ENCODE measurements at regions not wholly inside any gene's neighbourhood (a gene's known extent, or its start where the extent isn't known, plus 50 kb on each side); places are given as distances from the start of the nearest gene placed in this dataset.

DNA sequence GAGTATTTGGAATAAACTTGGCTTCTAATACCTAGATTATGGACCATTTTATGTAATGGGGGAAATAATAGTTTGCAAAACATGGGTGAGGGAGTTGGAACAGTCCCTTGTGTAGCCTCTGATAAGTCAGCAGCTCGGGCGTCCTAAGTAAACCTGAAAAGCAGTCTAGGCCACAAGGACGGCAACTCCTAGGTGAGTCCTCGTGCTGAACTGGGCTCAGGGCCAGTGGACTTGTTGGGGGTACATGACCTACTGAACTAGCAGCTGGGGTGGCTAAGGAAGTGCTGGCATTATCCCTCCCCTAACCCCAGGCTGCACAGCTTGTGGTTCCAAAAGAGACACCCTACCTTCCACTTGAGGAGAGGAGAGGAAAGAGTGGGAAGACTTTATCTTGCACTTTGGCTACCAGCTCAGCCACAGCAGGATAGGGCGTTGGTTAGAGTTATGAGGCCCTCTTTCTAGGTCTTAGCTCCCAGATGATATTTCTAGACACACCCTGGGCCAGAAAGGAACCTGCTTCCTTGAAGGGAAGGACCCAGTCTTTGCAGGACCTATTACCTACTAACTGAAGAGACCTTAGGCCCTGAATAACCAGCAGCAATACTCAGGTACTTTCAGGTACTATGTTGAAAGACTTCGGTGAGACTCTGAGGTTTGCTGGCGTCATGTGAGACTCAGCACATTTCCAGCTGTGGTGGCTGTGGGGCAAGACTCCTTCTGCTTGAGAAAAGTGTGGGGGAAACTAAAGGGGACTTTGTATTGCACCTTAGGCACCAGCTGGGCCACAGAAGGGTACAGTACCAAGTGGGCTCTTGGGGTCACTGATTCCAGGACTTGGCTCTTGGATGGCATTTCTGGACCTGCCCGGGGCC lies 71.0 kb downstream of the AQP4 start:
- ATAC-seq (peak; percentile 97), DNase-seq (peak in 1 of 2 donors; percentile 34)
- intact Hi-C loops (cut with DNase I, micrococcal nuclease), result no loop called here

DNA sequence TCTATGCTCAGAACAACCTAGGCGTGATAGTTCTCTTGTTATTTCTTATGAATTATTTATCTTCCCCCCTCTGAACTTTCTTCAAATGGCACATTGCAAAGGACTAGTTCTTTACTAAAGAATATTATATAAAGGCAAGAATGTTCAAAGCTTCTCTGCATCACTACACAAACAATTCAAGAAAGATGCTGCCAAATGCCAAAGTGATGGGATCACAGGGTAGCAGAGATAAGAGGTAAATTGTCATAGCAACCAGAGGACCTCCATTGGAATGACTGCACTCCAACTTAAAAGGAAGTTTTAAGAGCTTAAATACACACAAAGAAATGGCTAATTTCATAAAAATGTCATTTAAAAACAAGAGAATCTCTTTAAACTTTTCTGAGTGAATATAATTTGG lies 72.8 kb downstream of the AQP4 start:
- intact Hi-C loops (cut with DNase I, micrococcal nuclease), result no loop called here

DNA sequence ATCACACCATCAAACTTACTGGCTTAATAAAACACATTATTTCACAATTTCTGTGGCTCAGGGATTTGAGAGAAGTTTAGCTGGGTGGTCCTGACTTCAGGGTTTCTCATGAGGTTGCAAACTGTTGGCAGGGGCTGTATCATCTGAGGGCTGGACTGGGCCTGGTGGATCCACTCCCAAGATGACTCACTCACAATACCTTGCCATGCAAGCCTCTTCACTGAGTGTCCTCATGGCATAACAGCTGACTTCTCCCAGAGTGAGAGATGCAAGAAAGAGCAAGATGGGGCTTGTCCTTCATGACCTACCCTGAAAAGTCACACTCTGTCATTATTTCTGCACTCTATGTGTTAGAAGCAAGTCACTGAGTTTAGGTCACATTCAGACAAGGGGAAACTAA lies 73.8 kb downstream of the AQP4 start:
- ATAC-seq (no peak), DNase-seq (no peak)
- intact Hi-C loops (cut with DNase I, micrococcal nuclease), result no loop called here

More for the DNA sequence above, 72.8 kb downstream of the AQP4 start:
- ATAC-seq (no peak), DNase-seq (no peak)

DNA sequence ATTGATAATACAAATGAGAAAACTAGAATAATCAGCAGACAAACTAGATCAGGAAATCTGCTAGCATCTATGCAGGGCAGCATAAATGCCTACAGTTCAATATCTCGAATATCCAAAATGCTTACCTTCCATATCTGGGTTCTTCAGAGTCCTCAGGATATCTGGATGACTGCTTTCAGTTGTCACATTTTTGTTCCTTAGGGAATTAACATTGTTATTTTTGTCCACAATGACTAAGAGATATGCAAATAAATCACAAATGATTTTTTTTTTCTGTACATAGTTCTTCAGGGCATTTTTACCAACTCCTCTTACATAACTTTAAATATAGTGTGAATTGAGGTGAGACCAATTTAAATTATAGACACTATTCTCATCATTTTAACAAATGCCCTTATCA lies 80.9 kb downstream of the AQP4 start:
- no peak for ATAC-seq
- intact Hi-C loops (cut with DNase I, micrococcal nuclease), result no loop called here

DNA sequence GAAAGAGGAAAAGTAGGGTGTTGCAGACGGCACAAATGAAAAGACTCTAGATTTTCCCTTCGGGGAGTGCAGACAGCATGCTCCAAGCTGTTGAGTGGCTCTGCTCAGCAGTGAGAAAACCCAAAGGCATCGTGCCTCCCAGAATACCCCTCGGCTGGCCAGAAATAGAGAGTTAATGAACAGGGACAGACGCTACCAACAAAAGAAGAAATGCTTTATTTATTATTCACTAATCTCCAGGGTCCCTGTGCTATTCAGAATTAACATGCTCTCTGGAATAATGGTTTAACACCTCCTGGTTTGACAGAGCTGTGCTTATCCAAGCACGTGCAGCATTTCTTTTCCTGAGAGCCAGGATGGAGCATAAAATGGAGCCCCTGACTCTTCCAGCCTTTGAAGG lies 82.3 kb downstream of the AQP4 start:
- ATAC-seq, result no peak
- intact Hi-C loops (cut with DNase I, micrococcal nuclease), result no loop called here
- DNase-seq, result no peak

More for the DNA sequence above, 80.9 kb downstream of the AQP4 start:
- DNase-seq, result no peak

DNA sequence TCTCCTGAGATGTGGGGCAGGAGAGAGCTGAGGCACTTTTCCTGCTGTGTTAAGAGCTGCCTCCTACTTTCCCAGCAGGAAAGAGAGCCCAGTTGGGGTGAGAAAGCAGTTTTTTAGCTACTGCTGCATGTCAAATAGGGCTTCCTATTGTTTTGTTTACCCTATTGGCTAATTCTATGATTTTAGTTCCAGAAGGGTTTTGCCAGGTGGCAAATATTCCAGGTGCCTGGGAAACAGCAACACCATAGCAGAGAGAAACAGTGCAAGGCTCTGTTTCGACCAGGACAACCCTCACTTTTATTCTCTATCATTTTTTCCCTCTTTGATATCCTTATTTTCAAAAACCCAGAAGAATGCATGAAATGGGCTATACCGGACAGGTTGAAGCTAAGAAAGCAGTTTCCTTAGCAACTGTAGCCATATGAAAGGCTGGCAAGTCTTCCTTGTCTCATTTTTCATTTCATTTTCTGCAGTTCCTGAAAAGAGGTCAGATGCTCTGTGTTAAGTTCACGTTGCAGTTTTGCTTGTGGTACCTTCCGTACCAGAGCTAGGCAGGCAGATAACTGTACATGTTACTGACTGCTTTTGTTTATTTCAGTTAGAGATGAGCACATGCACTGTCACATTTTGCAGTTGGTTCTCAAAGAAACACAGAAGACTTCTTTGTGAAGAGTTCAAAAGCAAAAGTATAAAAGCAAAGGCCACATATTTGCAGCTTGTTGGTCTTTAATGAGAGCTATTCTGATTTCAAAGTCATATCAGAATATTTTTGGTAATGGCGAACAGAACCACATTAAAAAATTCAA lies 84.8 kb downstream of the AQP4 start:
- ATAC-seq, result no peak
- no peak for DNase-seq
- intact Hi-C loops (cut with DNase I, micrococcal nuclease), result no loop called here

DNA sequence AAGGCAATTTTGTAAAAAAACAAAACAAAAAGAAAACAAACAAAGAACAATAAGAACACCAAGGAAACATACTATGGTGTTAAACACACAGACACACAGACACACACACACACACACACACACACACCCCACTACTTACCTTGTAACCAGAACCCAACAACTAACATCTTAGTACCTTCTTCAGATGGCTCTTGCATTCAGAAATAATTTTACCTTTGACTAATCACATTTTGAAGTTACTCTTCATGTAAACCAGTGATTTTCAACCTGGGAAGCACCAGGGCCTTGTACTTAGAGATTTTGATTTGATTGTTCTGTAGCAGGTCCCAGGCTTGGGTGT lies 87.5 kb downstream of the AQP4 start:
- ATAC-seq, result no peak
- intact Hi-C loops (cut with DNase I, micrococcal nuclease), result no loop called here
- no peak for DNase-seq

DNA sequence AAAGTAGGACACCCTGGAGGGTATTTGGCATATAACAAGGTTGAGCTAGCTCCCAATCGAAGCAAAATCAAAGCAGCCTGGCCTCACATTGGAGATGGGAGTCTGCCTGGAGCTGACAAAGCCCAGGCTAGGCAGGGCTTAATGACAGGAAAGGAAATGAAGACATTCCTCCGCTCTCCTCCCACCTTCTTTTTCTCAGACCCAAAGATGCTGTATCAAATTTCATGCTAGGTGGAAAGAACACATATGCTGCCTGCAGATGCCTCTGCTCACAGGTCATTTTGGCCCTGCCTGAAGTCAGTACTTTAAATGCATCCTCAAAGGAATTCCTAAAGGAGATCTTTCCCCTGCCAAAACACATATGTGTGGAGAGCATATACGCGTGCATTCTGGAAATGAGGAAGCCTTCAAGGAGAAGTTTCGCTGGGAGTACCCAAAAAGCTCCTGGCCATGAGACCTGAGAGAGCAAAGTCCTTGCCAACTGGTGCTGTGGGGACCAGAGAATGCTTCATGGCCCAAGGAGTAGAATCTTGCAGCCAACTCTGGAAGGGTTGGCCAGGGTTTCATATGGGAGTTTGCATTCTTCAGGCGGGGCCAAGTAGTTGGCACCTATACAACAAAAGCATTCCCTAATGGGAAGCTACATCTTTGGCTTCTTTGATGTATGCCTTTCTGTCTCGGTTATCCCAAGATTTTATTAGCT lies 88.0 kb downstream of the AQP4 start:
- DNase-seq, result no peak
- intact Hi-C loops (cut with DNase I, micrococcal nuclease), result no loop called here
- no peak for ATAC-seq

DNA sequence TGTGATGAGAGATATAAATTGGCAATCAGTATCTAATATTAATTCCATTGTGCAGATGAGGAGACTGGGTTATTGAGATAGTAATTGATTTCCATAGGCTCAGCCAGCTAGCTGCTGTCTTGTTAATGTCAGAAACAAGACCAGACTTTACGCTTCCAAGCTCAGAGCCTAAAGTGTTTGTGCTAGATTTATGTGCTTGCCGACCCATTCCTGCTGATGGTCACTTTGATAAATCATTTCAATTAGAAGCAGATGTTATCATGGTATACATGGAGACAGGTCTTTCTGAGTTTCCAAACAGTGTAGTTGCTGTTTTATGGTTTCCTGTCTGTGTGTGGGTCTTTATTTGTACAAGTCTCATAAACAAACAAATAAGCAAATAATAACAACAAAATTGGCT lies 92.8 kb downstream of the AQP4 start:
- intact Hi-C loops (cut with DNase I, micrococcal nuclease), result no loop called here
- ATAC-seq, result no peak
- DNase-seq, result no peak

DNA sequence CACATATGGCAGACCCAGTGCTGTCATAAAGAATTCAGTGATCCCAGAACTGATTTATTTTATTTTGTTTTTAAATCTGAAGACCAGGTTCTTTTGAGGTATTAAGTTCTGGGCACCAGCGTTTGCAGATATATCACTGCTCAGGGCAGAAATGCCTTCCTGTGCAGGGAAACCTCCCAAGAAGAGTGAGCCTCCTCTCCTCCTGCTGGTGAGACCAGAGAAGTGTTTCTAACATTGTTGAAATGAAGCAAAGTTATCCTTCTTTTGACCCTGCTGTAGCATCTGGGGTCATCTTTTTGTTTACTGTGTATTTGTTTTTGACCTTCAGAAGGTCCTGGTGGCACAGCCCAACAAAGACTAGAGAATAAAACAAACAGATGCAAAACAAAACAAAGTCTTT lies 94.0 kb downstream of the AQP4 start:
- intact Hi-C loops (cut with DNase I, micrococcal nuclease), result no loop called here
- DNase-seq, result no peak
- peak; percentile 75 for ATAC-seq

DNA sequence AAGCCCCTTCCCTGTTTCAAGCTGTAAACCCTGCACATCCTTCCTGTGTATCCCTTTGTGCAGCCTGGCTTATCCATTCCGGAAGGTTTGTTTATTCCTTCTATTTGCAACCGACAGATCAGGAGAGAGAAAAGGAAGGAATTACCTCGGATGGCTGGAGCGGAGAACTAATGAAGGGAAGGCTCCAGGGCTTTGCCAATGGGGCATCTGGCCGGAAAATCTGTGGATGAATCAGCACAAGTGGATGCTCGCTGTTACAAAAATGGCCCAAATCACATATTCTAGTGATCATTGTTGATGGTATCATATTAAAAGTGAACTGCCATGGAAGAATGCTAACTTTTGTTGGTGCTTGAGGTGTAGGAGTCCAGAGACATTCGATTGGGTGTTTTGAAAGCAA lies 97.1 kb downstream of the AQP4 start:
- DNase-seq, result no peak
- no peak for ATAC-seq
- intact Hi-C loops (cut with DNase I, micrococcal nuclease), result no loop called here

DNA sequence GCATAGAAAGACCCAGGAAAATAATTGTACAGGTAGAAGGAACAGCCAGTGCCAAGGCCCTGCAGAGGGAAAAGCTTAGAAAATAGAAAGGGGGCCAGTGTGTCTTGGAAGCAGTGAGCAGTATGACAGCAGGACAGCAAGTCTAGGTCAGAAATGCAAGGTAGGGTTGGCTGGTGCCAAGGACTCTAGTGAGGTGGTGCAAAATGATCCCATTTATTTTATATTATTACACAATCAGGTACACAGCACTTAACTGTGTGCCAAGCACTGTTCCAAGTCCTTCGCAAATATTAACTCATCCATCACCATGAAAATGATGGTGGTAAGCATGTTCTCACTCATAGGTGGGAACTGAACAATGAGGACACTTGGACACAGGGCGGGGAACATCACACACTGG lies 100.0 kb downstream of the AQP4 start:
- no peak for ATAC-seq
- DNase-seq, result no peak
- intact Hi-C loops (cut with DNase I, micrococcal nuclease), result no loop called here

DNA sequence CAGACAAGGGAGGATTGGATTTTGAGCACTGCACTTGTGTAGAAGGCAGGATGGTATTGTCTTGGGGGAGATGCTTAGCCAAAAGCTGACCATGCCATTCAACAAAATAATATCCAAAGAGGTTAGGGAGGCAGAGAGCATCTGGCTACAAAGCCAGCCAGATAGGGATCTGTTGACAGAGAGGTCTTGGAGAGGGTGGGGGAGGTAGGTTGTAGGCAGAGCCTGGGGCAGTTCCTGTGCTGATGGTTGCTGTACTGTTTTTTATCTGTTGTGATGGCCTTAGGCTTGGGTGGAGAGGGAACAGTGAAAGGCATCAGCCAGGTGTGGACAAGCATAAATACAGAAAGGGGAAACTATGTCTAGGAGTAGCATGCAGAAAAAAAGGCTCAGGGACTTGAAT lies 100.9 kb downstream of the AQP4 start:
- no peak for DNase-seq
- no peak for ATAC-seq
- intact Hi-C loops (cut with DNase I, micrococcal nuclease), result no loop called here

DNA sequence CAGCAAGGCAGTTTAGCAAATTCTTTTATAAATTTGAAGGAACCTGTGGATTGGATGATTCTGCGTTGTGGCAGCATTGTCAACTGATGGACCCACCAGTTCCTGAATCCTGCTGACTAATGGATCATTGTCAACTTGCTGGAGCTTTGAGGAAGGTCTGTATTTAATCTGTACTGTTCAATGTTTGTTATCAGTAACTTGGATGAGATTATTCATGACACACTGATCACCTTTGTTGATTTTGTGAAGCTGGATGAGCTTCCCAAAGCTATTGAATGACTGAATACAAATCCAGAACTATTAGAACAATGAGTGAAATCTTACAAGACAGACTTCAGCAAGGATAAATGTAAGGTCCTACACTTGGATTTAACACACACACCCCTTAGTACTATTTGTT lies 101.3 kb downstream of the AQP4 start:
- no peak for ATAC-seq
- intact Hi-C loops (cut with DNase I, micrococcal nuclease), result no loop called here
- no peak for DNase-seq

DNA sequence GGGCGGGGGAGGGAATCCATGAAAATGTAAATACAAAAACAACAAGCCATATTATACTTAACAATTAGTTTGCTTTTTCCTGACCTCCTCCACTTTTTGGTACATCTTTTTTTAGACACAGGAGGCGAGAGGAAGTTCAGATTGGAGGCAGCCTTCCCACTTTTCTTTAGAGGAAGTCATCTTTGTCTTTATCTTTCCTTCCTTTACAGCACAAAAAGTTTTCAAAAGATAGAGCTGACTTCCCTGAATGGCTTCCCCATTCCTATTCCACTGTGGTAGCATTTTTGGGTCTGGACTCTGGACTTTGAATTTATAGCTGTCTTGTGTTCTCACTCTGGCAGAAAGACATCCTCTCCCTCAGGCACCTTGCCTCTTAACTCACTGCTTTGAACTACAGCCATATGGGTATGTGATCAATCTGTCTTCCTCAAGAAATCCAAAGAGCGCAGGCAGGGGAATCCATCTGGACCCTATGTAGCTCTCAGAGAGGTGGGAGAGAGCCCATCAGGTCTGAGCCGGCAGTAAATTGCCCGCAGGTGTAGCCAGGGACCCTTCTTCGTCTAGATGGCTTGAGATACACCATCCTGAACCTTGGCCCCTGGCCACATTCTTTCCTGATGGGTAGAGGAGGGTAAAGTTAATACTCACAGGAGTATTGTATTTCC lies 101.9 kb downstream of the AQP4 start:
- ATAC-seq, result no peak
- no peak for DNase-seq
- intact Hi-C loops (cut with DNase I, micrococcal nuclease), result no loop called here

DNA sequence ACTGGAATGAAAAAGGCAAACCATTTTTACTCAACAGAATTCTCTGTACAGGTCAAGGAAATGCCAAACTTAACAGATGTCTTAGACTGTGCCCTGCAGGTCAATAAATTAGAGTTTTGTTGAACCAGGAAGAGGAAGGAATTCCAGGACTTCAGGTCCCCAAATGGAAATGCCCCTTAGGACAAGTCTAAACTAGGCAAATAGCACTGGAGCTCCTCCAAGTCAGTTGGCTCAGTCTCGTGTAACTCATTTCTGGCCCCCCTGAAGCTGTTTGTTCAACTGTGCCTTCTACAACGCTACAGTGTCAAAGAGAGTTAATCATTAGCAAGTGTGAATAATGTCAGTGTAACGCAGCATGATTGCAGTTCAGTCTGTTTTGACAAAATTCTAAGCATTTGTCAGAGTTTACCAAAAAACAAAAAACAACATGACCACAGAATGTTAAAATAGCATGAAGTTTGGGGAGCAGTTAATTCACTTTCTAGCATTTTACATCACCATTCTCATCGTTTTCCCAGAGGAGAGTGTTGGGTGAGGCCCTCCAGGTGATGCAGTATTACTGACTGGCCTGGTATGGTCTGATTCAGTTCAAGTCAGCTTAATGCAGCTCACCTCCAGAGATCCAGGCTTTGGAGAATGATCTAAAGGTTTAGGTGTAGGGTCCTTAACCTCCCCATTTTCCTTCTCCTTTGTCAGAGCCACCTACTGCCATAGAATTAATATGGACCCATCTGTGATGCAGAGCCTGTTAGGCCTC lies 108.1 kb downstream of the AQP4 start:
- peak; percentile 88 for ATAC-seq
- intact Hi-C loops (cut with DNase I, micrococcal nuclease), result no loop called here
- DNase-seq, result peak; percentile 7 to 37

DNA sequence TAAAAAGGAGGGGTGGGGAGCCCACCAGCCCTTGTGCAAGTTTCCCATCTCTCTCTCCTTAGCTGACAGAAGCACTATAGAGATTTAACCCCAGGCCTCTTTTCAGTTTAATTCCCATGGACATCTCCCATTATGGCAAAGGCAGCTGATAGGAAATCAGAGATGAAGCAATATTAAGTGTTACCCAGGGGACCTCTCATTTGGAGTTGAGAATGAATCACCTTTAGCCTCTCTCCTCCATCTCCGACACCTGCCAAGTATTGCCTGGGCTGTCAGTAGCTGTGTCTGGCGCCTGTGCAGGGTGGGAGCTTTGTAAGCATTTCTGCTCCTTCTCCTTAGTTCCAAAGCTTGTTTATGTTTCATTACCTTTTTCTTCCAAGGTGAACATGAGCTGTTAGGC lies 109.0 kb downstream of the AQP4 start:
- ATAC-seq (no peak), DNase-seq (no peak)
- intact Hi-C loops (cut with DNase I, micrococcal nuclease), result no loop called here

DNA sequence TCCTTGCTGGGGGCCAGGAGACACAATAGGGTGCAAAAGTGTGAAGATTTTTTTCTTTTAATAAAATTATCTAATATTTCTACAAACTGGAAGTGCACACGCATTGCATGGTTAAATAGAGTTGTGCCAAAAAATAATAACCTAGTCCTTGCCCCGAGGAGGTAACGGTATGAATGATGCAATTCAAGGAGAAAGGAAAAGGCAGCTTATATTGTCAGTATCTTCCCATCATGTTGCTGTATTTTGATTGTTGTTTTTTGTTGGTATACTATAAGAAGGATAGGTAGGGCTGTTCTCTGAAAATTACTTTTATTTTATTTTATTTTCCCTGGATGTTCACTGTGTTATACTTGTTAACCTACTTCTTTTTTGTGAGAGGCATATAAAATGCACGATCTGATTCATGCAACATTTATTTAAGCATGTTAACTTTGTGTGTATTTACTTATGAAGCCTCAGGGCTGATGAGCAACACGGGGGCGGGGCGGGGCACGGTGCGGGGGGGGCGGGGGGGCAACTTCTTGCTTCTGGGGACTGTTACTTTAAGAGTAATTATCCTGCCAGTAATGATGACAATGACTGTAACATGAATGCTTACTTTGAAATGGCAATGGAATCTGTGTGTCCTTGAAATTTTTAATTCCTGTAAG lies 118.6 kb downstream of the AQP4 start:
- ATAC-seq (peak; percentile 43), DNase-seq (no peak)
- intact Hi-C loops (cut with DNase I, micrococcal nuclease), result no loop called here
